ENCODE measurements at regions not wholly inside any gene's neighbourhood (a gene's known extent, or its start where the extent isn't known, plus 50 kb on each side); places are given as distances from the start of the nearest gene placed in this dataset.

DNA sequence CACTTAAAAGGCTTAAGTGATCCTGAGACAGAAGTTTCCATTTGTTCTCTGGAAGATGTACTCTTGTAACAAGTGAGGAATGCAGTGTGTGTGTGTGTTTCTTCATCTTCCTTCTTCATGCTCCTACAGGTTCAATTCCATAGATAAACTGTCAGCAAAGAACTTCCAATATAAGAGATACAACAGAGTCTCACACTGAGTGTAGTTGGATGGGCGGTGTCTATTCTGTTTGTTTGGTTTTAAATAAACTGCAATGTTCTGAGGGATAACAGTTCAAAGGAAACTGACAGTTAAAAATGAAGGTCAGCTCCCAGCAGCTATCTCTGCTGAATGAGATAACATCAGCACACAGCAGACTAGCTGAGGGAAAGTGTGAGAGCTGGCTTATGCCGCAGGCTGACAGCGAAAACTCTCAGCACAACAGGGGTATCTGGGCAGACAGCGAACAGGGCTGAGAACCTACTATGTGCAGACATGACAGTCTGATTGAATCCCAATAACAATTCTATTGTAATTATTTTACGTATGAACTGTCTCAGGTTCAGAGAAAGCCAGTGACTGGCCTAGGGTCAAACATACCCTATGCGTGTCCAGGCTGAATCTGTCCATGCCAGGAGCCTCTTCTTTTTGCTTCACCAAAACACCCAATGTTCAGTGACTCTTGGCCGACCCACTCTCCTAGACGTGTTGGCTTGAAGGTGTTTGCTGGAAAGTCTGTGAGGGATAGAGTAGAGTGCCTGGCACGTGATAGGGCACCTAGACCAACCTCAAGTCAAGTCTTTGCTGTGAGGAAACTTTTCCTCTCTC, 201.9 kb upstream of the TRIB2 start:
- DNase-seq, result peak; percentile 79
- H3K79me2 ChIP-seq (ENCODE audit: control insufficient read depth, insufficient read depth, low read length), result no peaks in the 10 kb centered on the region

GRCh38 chr2:12515871-12516270, 200.9 kb upstream of the TRIB2 start:
- H4K5ac ChIP-seq (ENCODE audit: low read length), result no peak overlapping the region
- H3K4me3 ChIP-seq (ENCODE audit: low read length), result no peak overlapping the region
- H3K27me3 ChIP-seq (ENCODE audit: insufficient read depth, low read length, poor library complexity), result no peaks in the 10 kb centered on the region
- no peak overlapping the region for H3K18ac ChIP-seq (ENCODE audit: low read length)
- H3K4ac ChIP-seq (ENCODE audit: low read depth, low read length), result no peak overlapping the region
- no peak overlapping the region for H3K27ac ChIP-seq (ENCODE audit: low read depth, low read length)
- no peak overlapping the region for H3K9ac ChIP-seq (ENCODE audit: low read length)
- no peak overlapping the region for H3K56ac ChIP-seq (ENCODE audit: low read length)
- no peak overlapping the region for H3K4me2 ChIP-seq (ENCODE audit: low read length)
- no peak overlapping the region for H2BK120ac ChIP-seq (ENCODE audit: low read depth, low read length)
- DNase-seq, result no peak
- no peak overlapping the region for H2BK15ac ChIP-seq (replicated peaks; ENCODE audit: low read depth)
- no peaks in the 10 kb centered on the region for H3K79me2 ChIP-seq (ENCODE audit: control insufficient read depth, insufficient read depth, low read length)
- H3K79me1 ChIP-seq (ENCODE audit: low read length), result no peaks in the 10 kb centered on the region
- WGBS (ENCODE audit: extremely low coverage, insufficient coverage, low lambda C conversion rate), result no CpG with 5 or more reads among the region's 1 CpG
- H3K23ac ChIP-seq (ENCODE audit: low read length), result no peak overlapping the region
- H4K8ac ChIP-seq (ENCODE audit: low read depth, low read length), result no peak overlapping the region
- H3K4me1 ChIP-seq (ENCODE audit: control insufficient read depth, low read depth, low read length), result no peaks in the 10 kb centered on the region
- H3K36me3 ChIP-seq (ENCODE audit: control insufficient read depth, insufficient read depth, low read length), result no peaks in the 10 kb centered on the region
- H2AK5ac ChIP-seq (ENCODE audit: low read length), result no peak overlapping the region
- no peak overlapping the region for H2BK5ac ChIP-seq (ENCODE audit: low read length)

More for the DNA sequence above, 201.9 kb upstream of the TRIB2 start:
- Histone ChIP-seq H3K23ac (ENCODE audit: low read length) (no peak overlapping the region), H3K36me3 (ENCODE audit: control insufficient read depth, insufficient read depth, low read length) (no peaks in the 10 kb centered on the region), H2BK15ac (replicated peaks; ENCODE audit: low read depth) (no peak overlapping the region), H3K4me3 (ENCODE audit: low read length) (no peak overlapping the region), H3K27me3 (ENCODE audit: insufficient read depth, low read length, poor library complexity) (no peaks in the 10 kb centered on the region), H4K5ac (ENCODE audit: low read length) (no peak overlapping the region), H3K9ac (ENCODE audit: low read length) (no peak overlapping the region), H3K79me1 (ENCODE audit: low read length) (no peaks in the 10 kb centered on the region), H3K56ac (ENCODE audit: low read length) (no peak overlapping the region), H4K8ac (ENCODE audit: low read depth, low read length) (no peak overlapping the region), H2AK5ac (ENCODE audit: low read length) (no peak overlapping the region), H3K4ac (ENCODE audit: low read depth, low read length) (no peak overlapping the region), H3K4me2 (ENCODE audit: low read length) (no peak overlapping the region), H3K4me1 (ENCODE audit: control insufficient read depth, low read depth, low read length) (no peaks in the 10 kb centered on the region), H3K18ac (ENCODE audit: low read length) (peak overlapping the region; percentile 40), H3K27ac (ENCODE audit: low read depth, low read length) (no peak overlapping the region), H2BK120ac (ENCODE audit: low read depth, low read length) (no peak overlapping the region), H2BK5ac (ENCODE audit: low read length) (no peak overlapping the region)
- WGBS (ENCODE audit: extremely low coverage, insufficient coverage, low lambda C conversion rate), result no CpG with 5 or more reads among the region's 9 CpGs

DNA sequence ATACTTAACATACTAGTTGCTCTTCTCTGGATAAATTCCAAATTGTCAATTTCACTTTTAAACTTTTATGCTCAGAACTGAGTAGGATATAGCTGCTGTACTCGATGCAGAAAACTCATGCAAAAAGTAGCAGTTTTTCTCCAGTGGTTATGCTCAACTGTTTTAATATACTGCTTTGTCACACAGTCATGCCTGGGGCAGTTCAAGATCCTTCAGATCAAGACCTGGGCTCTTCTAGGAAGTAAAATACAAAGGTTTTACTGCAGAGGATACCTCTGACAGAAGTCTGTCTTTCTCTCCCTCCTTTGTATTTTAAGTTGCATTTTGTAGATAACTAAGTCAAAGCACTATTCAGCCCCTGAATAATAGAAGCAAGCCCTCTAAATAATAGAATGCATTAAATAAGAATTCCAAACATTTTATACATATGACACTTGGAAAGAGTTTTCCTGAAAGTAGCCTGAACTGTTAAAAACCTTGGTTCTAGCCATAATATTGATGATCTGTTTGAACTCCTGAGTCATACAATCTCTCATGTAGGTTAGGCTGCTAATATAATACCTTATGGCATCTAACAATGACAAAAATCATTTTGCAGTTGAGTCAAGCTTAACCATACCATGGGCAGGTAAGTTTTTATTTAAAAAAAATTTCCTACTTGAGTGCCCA, 183.3 kb upstream of the TRIB2 start:
- Histone ChIP-seq H2BK5ac (ENCODE audit: low read length) (no peak overlapping the region), H3K79me1 (ENCODE audit: low read length) (no peaks in the 10 kb centered on the region), H3K4me2 (ENCODE audit: low read length) (no peak overlapping the region), H3K27me3 (ENCODE audit: insufficient read depth, low read length, poor library complexity) (no peaks in the 10 kb centered on the region), H3K36me3 (ENCODE audit: control insufficient read depth, insufficient read depth, low read length) (no peaks in the 10 kb centered on the region), H3K9ac (ENCODE audit: low read length) (no peak overlapping the region), H4K5ac (ENCODE audit: low read length) (no peak overlapping the region), H3K18ac (ENCODE audit: low read length) (no peak overlapping the region), H4K8ac (ENCODE audit: low read depth, low read length) (no peak overlapping the region), H3K4ac (ENCODE audit: low read depth, low read length) (no peak overlapping the region), H3K23ac (ENCODE audit: low read length) (no peak overlapping the region), H3K4me1 (ENCODE audit: control insufficient read depth, low read depth, low read length) (peaks cover 2% of the 10 kb centered on the region), H3K56ac (ENCODE audit: low read length) (no peak overlapping the region), H2AK5ac (ENCODE audit: low read length) (no peak overlapping the region), H3K27ac (ENCODE audit: low read depth, low read length) (no peak overlapping the region), H3K79me2 (ENCODE audit: control insufficient read depth, insufficient read depth, low read length) (no peaks in the 10 kb centered on the region), H2BK120ac (ENCODE audit: low read depth, low read length) (no peak overlapping the region), H3K4me3 (ENCODE audit: low read length) (no peak overlapping the region), H2BK15ac (replicated peaks; ENCODE audit: low read depth) (no peak overlapping the region)
- no CpG with 5 or more reads among the region's 1 CpG for WGBS (ENCODE audit: extremely low coverage, insufficient coverage, low lambda C conversion rate)
- DNase-seq, result peak; percentile 53

GRCh38 chr2:12534646-12535263, 182.0 kb upstream of the TRIB2 start:
- Histone ChIP-seq H3K23ac (ENCODE audit: low read length) (no peak overlapping the region), H3K36me3 (ENCODE audit: control insufficient read depth, insufficient read depth, low read length) (no peaks in the 10 kb centered on the region), H3K56ac (ENCODE audit: low read length) (no peak overlapping the region), H3K27me3 (ENCODE audit: insufficient read depth, low read length, poor library complexity) (no peaks in the 10 kb centered on the region), H3K9ac (ENCODE audit: low read length) (no peak overlapping the region), H3K4me2 (ENCODE audit: low read length) (no peak overlapping the region), H4K8ac (ENCODE audit: low read depth, low read length) (no peak overlapping the region), H2AK5ac (ENCODE audit: low read length) (no peak overlapping the region), H3K79me1 (ENCODE audit: low read length) (no peaks in the 10 kb centered on the region), H4K5ac (ENCODE audit: low read length) (no peak overlapping the region), H2BK15ac (replicated peaks; ENCODE audit: low read depth) (no peak overlapping the region), H2BK120ac (ENCODE audit: low read depth, low read length) (no peak overlapping the region), H3K4me3 (ENCODE audit: low read length) (no peak overlapping the region), H2BK5ac (ENCODE audit: low read length) (no peak overlapping the region), H3K18ac (ENCODE audit: low read length) (no peak overlapping the region), H3K4ac (ENCODE audit: low read depth, low read length) (no peak overlapping the region), H3K79me2 (ENCODE audit: control insufficient read depth, insufficient read depth, low read length) (no peaks in the 10 kb centered on the region), H3K27ac (ENCODE audit: low read depth, low read length) (no peak overlapping the region), H3K4me1 (ENCODE audit: control insufficient read depth, low read depth, low read length) (peaks cover 2% of the 10 kb centered on the region)
- WGBS (ENCODE audit: extremely low coverage, insufficient coverage, low lambda C conversion rate), result no CpG with 5 or more reads among the region's 3 CpGs
- DNase-seq, result peak; percentile 67

DNA sequence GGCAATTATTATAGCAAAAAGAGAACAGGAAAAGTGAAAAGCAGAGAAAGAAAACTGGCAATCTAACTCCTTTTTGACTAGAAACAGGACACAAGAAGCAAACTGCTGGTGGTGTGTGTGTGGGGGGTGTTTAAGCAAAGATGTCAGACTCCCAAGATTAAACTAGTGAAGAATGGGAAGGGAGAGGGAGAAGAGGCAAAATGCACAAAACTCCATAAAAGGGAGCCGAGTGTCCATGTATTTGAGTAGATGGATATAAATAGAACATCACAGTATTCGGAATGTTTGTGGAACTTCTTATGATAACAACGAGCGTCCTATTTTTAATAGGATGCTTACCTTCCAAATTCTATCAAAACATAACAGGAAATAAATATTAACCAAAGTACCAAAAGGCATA, 179.8 kb upstream of the TRIB2 start:
- H3K27ac ChIP-seq (ENCODE audit: low read depth, low read length), result no peak overlapping the region
- WGBS (ENCODE audit: extremely low coverage, insufficient coverage, low lambda C conversion rate), result no CpG with 5 or more reads among the region's 4 CpGs
- H3K4me1 ChIP-seq (ENCODE audit: control insufficient read depth, low read depth, low read length), result peaks cover 2% of the 10 kb centered on the region
- no peak overlapping the region for H4K5ac ChIP-seq (ENCODE audit: low read length)
- H3K27me3 ChIP-seq (ENCODE audit: insufficient read depth, low read length, poor library complexity), result no peaks in the 10 kb centered on the region
- no peak overlapping the region for H4K8ac ChIP-seq (ENCODE audit: low read depth, low read length)
- no peak overlapping the region for H2AK5ac ChIP-seq (ENCODE audit: low read length)
- H2BK5ac ChIP-seq (ENCODE audit: low read length), result no peak overlapping the region
- no peak overlapping the region for H2BK120ac ChIP-seq (ENCODE audit: low read depth, low read length)
- H3K4me2 ChIP-seq (ENCODE audit: low read length), result no peak overlapping the region
- no peak overlapping the region for H3K56ac ChIP-seq (ENCODE audit: low read length)
- H3K79me2 ChIP-seq (ENCODE audit: control insufficient read depth, insufficient read depth, low read length), result no peaks in the 10 kb centered on the region
- DNase-seq, result no peak
- no peak overlapping the region for H3K9ac ChIP-seq (ENCODE audit: low read length)
- H3K4ac ChIP-seq (ENCODE audit: low read depth, low read length), result no peak overlapping the region
- no peak overlapping the region for H3K4me3 ChIP-seq (ENCODE audit: low read length)
- H2BK15ac ChIP-seq (replicated peaks; ENCODE audit: low read depth), result no peak overlapping the region
- H3K36me3 ChIP-seq (ENCODE audit: control insufficient read depth, insufficient read depth, low read length), result no peaks in the 10 kb centered on the region
- H3K79me1 ChIP-seq (ENCODE audit: low read length), result no peaks in the 10 kb centered on the region
- no peak overlapping the region for H3K23ac ChIP-seq (ENCODE audit: low read length)
- H3K18ac ChIP-seq (ENCODE audit: low read length), result no peak overlapping the region

Measured in mesendoderm (in vitro differentiated cells).